HCT116 (cell line): ENCODE measurements at regions not wholly inside any gene's neighbourhood (a gene's known extent, or its start where the extent isn't known, plus 50 kb on each side); places are given as distances from the start of the nearest gene placed in this dataset.

ENCODE experiments used
- ATAC-seq: fragments of 200-7000 bp; cut with Tn5 transposase; 2 replicates; pipeline ENCODE4 v1.9.1; 2020; ENCODE audit warnings: mild to moderate bottlenecking, moderate library complexity
- BruUV-seq: library from RNA; stranded (reverse); fragments of 400-500 nt; replicated peaks from 2 replicates; lab custom pipeline; 2021; lab: Mats Ljungman, UMichigan
- CTCF ChIA-PET: fragments of 300-600 bp; sonication (Branson Sonifier 250); formaldehyde crosslinking; loops from one replicate; lab custom pipeline; 2021; ENCODE audit warnings: antibody characterized with exemption; lab: Charles Lee
- POLR2A ChIA-PET: fragments of 300-600, 350-600 bp; sonication (Branson Sonifier 250); formaldehyde crosslinking; loops from one replicate; lab custom pipeline; 2021; ENCODE audit warnings: antibody characterized with exemption; lab: Charles Lee
- RAD21 ChIA-PET, 2 experiments: fragments of 300-600 bp; sonication (Branson Sonifier 250); formaldehyde crosslinking; loops; one replicate each; lab custom pipeline; 2023; ENCODE audit warnings: low total read pairs in 2 of 2; ENCODE audit not compliant: uncharacterized antibody in 2 of 2, unreplicated experiment in 2 of 2, low non-redundant PET in 1 of 2; lab: Charles Lee
- DNase-seq: peaks from one replicate; pipeline ENCODE4 v3.0.0-alpha.2; 2010; ENCODE audit warnings: low read depth, low spot score
- H2AFZ ChIP-seq: fragments of 200-600 bp; shearing (Covaris generic), sonication (generic); 2 replicates; pipeline ENCODE4 v1.6.1; 2017; ENCODE audit warnings: low read depth, mixed run types, mixed read lengths, antibody characterized with exemption, low read length; ENCODE audit not compliant: poor library complexity, severe bottlenecking
- H3K27ac ChIP-seq: 2 replicates; pipeline ENCODE4 v1.5.1; 2012; ENCODE audit warnings: low read depth, low read length
- H3K27me3 ChIP-seq: fragments of 200-600 bp; sonication (generic); 2 replicates; pipeline ENCODE4 v1.6.1; 2016; ENCODE audit warnings: mixed run types, low read length, mixed read lengths; ENCODE audit not compliant: insufficient read depth
- H3K36me3 ChIP-seq, 2 experiments: fragments of 200-500 bp in 1 of 2; fragments of 200-600 bp in 1 of 2; sonication (Bioruptor generic) in 1 of 2; sonication (generic) in 1 of 2; 2 replicates each; pipeline versions ENCODE4 v1.5.1 to v1.6.1; 2014 to 2016; ENCODE audit warnings: low read length in 2 of 2, inconsistent platforms in 1 of 2, mixed read lengths in 1 of 2, mixed run types in 1 of 2; ENCODE audit not compliant: insufficient read depth in 2 of 2, control insufficient read depth in 1 of 2
- H3K4me1 ChIP-seq, 2 experiments: fragments of 200-600 bp in 1 of 2; sonication (generic) in 1 of 2; 2 replicates each; pipeline versions ENCODE4 v1.5.1 to v1.6.1; 2012 to 2017; ENCODE audit warnings: low read length in 2 of 2, inconsistent platforms in 1 of 2, mild to moderate bottlenecking in 1 of 2, mixed read lengths in 1 of 2, mixed run types in 1 of 2, moderate library complexity in 1 of 2; ENCODE audit not compliant: insufficient read depth in 2 of 2, control insufficient read depth in 1 of 2
- H3K4me2 ChIP-seq: fragments of 200-600 bp; sonication (generic); 2 replicates; pipeline ENCODE4 v1.6.1; 2017; ENCODE audit warnings: mixed run types, low read length, mixed read lengths
- H3K4me3 ChIP-seq, 2 experiments: fragments of 200-600 bp in 1 of 2; sonication (generic) in 1 of 2; replicated peaks in 1 of 2; 2 replicates each; pipeline ENCODE4 v1.5.1; 2011 to 2016; ENCODE audit warnings: low read length in 2 of 2, control low read depth in 1 of 2, low read depth in 1 of 2, mild to moderate bottlenecking in 1 of 2, mixed read lengths in 1 of 2, mixed run types in 1 of 2
- H3K79me2 ChIP-seq: fragments of 200-600 bp; sonication (generic); 2 replicates; pipeline ENCODE4 v1.6.1; 2017; ENCODE audit warnings: mild to moderate bottlenecking, mixed run types, low read length, moderate library complexity, mixed read lengths; ENCODE audit not compliant: insufficient read depth
- H3K9ac ChIP-seq: fragments of 200-600 bp; sonication (generic); 2 replicates; pipeline ENCODE4 v1.6.1; 2016; ENCODE audit warnings: low read length, mixed read lengths
- H3K9me2 ChIP-seq: fragments of 200-600 bp; sonication (generic), shearing (Covaris generic); 2 replicates; pipeline ENCODE4 v1.6.1; 2017; ENCODE audit warnings: mixed run types, mild to moderate bottlenecking, moderate library complexity; ENCODE audit not compliant: insufficient read depth
- H3K9me3 ChIP-seq, 2 experiments: fragments of 200-500 bp in 1 of 2; fragments of 200-600 bp in 1 of 2; sonication (Bioruptor generic) in 1 of 2; sonication (generic) in 1 of 2; 2 replicates each; pipeline ENCODE4 v1.6.1; 2014 to 2017; ENCODE audit warnings: low read length in 2 of 2, mixed read lengths in 2 of 2, inconsistent platforms in 1 of 2, low read depth in 1 of 2, mild to moderate bottlenecking in 1 of 2, mixed run types in 1 of 2, moderate library complexity in 1 of 2; ENCODE audit not compliant: control insufficient read depth in 1 of 2, insufficient read depth in 1 of 2
- H4K20me1 ChIP-seq: fragments of 200-600 bp; sonication (generic), shearing (Covaris generic); 2 replicates; pipeline ENCODE4 v1.6.1; 2017; ENCODE audit warnings: mixed run types, mild to moderate bottlenecking, moderate library complexity; ENCODE audit not compliant: insufficient read depth
- ATF3 ChIP-seq: IDR thresholded peaks from 2 replicates; pipeline ENCODE4 v1.6.1; 2012
- CBX3 ChIP-seq: IDR thresholded peaks from 2 replicates; pipeline ENCODE4 v1.6.1; 2012; ENCODE audit warnings: low read depth
- CEBPB ChIP-seq: IDR thresholded peaks from 2 replicates; pipeline ENCODE4 v1.6.1; 2012; ENCODE audit warnings: low read depth
- CTCF ChIP-seq, 3 experiments: fragments of 200-600 bp in 1 of 3; sonication (generic) in 1 of 3; IDR thresholded peaks in 2 of 3; conservative IDR thresholded peaks in 1 of 3; 2 replicates each; pipeline ENCODE4 v1.5.1; 2012 to 2017; ENCODE audit warnings: low read depth in 2 of 3, low read length in 2 of 3, antibody characterized with exemption in 1 of 3, borderline replicate concordance in 1 of 3, control low read depth in 1 of 3, mild to moderate bottlenecking in 1 of 3, mixed read lengths in 1 of 3, mixed run types in 1 of 3, moderate library complexity in 1 of 3; ENCODE audit not compliant: insufficient read depth in 1 of 3
- EGR1 ChIP-seq: IDR thresholded peaks from 2 replicates; pipeline ENCODE4 v1.6.1; 2012; ENCODE audit warnings: low read depth
- ELF1 ChIP-seq: IDR thresholded peaks from 2 replicates; pipeline ENCODE4 v1.6.1; 2012; ENCODE audit warnings: low read depth, borderline replicate concordance
- EZH2 ChIP-seq: fragments of 200-600 bp; sonication (generic); IDR thresholded peaks from 2 replicates; pipeline ENCODE4 v1.6.1; 2017; ENCODE audit warnings: antibody characterized with exemption, mixed run types
- EZH2phosphoT487 ChIP-seq: fragments of 200-600 bp; IDR thresholded peaks from 2 replicates; pipeline ENCODE4 v1.6.1; 2018; ENCODE audit warnings: antibody characterized with exemption, borderline replicate concordance
- JUND ChIP-seq: IDR thresholded peaks from 2 replicates; pipeline ENCODE4 v1.6.1; 2012
- MAX ChIP-seq: IDR thresholded peaks from 2 replicates; pipeline ENCODE4 v1.6.1; 2012
- POLR2A ChIP-seq: IDR thresholded peaks from 2 replicates; pipeline ENCODE4 v1.7.0; 2011; ENCODE audit warnings: borderline replicate concordance; ENCODE audit not compliant: insufficient read depth, insufficient read length; ENCODE audit errors: extremely low read depth
- POLR2AphosphoS5 ChIP-seq: IDR thresholded peaks from 2 replicates; pipeline ENCODE4 v1.6.1; 2011; ENCODE audit warnings: mild to moderate bottlenecking, low read depth, low read length, moderate library complexity
- RAD21 ChIP-seq: IDR thresholded peaks from 2 replicates; pipeline ENCODE4 v1.6.1; 2012; ENCODE audit warnings: low read depth, mild to moderate bottlenecking
- SIN3A ChIP-seq: IDR thresholded peaks from 2 replicates; pipeline ENCODE4 v1.6.1; 2012; ENCODE audit warnings: low read depth
- SP1 ChIP-seq: IDR thresholded peaks from 2 replicates; pipeline ENCODE4 v1.6.1; 2012; ENCODE audit warnings: low read depth
- SRF ChIP-seq: IDR thresholded peaks from 2 replicates; pipeline ENCODE4 v1.6.1; 2012; ENCODE audit warnings: low read depth
- TCF7L2 ChIP-seq: IDR thresholded peaks from 2 replicates; pipeline ENCODE4 v1.7.0; 2011; ENCODE audit warnings: borderline replicate concordance, inconsistent platforms; ENCODE audit not compliant: insufficient read depth, insufficient read length; ENCODE audit errors: extremely low read depth
- YY1 ChIP-seq: IDR thresholded peaks from 2 replicates; pipeline ENCODE4 v1.6.1; 2011; ENCODE audit warnings: low read length, low read depth, moderate library complexity, mild to moderate bottlenecking; ENCODE audit not compliant: insufficient replicate concordance; ENCODE audit errors: extremely low read depth
- ZBTB33 ChIP-seq: IDR thresholded peaks from 2 replicates; pipeline ENCODE4 v1.6.1; 2011; ENCODE audit warnings: mild to moderate bottlenecking, low read length, moderate library complexity; ENCODE audit not compliant: insufficient replicate concordance; ENCODE audit errors: extremely low read depth
- ZFX ChIP-seq: fragments of 450-650 bp; IDR thresholded peaks from 2 replicates; pipeline ENCODE4 v1.6.1; 2017
- intact Hi-C: fragments of 100-400 bp; cut with micrococcal nuclease; formaldehyde crosslinking; loops from 2 replicates; pipeline ENCODE4 v1.10.0; 2022

- H3K9ac ChIP-seq: no peak overlapping the region
- H3K36me3 ChIP-seq: no peaks in the 10 kb centered on the region
- RAD21 ChIA-PET: no interaction called here
- DNase-seq: no peak
- H3K9me3 ChIP-seq: no peaks in the 10 kb centered on the region
- no peak overlapping the region for H3K4me2 ChIP-seq
- intact Hi-C loops: no loop called here
- no peak for TF ChIP-seq ZFX
- TF ChIP-seq EZH2: no peak
- TF ChIP-seq TCF7L2: no peak
- no peak for TF ChIP-seq ATF3
- TF ChIP-seq YY1: no peak
- no peak for TF ChIP-seq ZBTB33
- no peak for TF ChIP-seq SRF
- no peak for TF ChIP-seq CEBPB
- no peak for TF ChIP-seq MAX
- no peak for TF ChIP-seq POLR2AphosphoS5
- TF ChIP-seq SIN3A: no peak
- TF ChIP-seq RAD21: no peak
- no peak for TF ChIP-seq EZH2phosphoT487
- no peak for TF ChIP-seq EGR1
- no peak for TF ChIP-seq JUND
- TF ChIP-seq POLR2A: no peak
- no peak for TF ChIP-seq ELF1
- TF ChIP-seq SP1: no peak
- TF ChIP-seq CTCF (IDR thresholded peaks at IDR 0.05 in 2 of 3, conservative IDR thresholded peaks at IDR 0.05 in 1 of 3; ENCODE audit: borderline replicate concordance in 1 of 3, insufficient read depth in 1 of 3, low read depth in 2 of 3, low read length in 2 of 3): no peak
- TF ChIP-seq CBX3: no peak
- no peak overlapping the region for H3K27ac ChIP-seq
- CTCF ChIA-PET: no interaction called here
- no peaks in the 10 kb centered on the region for H3K9me2 ChIP-seq
- H3K4me1 ChIP-seq: peaks cover 0 to 6% of the 10 kb centered on the region in 2 experiments; a peak in 1 of 4 replicates
- no peak for ATAC-seq
- no peaks in the 10 kb centered on the region for H3K27me3 ChIP-seq
- H2AFZ ChIP-seq: no peak overlapping the region
- no TSS peak for BruUV-seq
- POLR2A ChIA-PET: no interaction called here
- no peaks in the 10 kb centered on the region for H3K79me2 ChIP-seq
- H3K4me3 ChIP-seq: no peak overlapping the region
- H4K20me1 ChIP-seq: no peaks in the 10 kb centered on the region
Measured at GRCh38 chr6:151698931-151699700, 108.4 kb upstream of the ESR1 start.
